RCC 7860 (cell line): ENCODE measurements at regions not wholly inside any gene's neighbourhood (a gene's known extent, or its start where the extent isn't known, plus 50 kb on each side); places are given as distances from the start of the nearest gene placed in this dataset.

Experiments
- DNase-seq: peaks from one replicate; pipeline ENCODE4 v3.0.0-alpha.2; 2015; ENCODE audit warnings: low spot score
- FAIRE-seq: peaks from 2 replicates; lab custom pipeline; 2012; peaks lifted over from hg19 to GRCh38; lab: Jason Lieb, UNC

DNA sequence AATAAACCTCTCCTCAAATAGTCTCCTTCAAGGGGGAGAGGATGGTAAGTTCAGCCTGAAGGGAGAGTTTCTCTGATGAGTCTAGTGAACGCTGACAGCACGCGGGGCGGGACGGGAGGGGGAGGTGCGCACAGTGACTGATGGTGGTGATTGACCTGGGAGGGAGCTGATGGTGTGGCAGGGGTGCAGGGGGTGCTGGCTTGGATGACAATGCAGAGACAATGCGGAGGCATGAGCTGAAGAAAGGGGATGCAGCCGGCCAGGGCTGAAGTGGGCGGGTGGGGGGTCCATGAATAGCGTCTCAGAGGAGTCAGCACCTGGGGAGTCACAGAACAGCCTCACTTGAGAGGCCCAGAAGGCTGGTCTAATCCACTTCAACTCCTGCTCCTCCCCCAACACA, 142.5 kb upstream of the PJA1 start:
- no peak for FAIRE-seq
- no peak for DNase-seq

DNA sequence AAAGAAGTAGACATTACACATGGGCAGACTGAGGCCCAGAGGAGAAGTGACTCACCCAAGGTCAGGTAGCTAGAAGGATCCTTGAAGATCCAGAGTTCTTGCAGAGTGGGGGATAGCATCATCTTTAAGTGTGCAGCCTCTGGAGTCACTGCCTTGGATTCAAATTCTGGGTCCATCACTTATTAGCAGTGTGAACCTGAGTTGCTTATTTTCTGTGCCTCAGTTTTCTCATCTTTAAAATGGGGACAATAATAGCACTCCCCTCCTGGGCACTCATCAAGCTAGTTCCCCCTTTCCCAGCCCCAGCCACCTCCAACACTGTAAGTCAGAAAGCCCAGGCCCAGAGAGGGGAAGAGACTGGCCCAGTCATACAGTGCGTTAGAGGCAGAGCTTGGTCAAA, 141.8 kb upstream of the PJA1 start:
- no peak for DNase-seq
- FAIRE-seq = no peak

DNA sequence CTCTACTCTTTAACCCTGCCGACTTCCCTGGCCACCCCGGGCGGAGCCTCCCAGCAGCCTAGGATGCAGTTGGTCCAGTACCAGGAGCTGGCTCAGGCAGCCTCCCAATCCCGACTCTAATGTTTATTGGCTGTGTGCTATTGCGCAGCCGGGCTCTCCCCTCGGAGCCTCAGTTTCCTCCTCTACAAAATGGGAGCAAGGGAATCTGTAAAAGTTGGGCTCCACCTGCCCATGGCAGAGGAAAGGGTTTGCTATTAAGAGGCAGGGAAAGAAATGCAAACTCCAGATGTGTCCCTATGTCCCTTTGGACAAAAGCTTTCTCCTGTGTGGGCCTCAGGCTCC, 140.8 kb upstream of the PJA1 start:
- DNase-seq (no peak), FAIRE-seq (no peak)

DNA sequence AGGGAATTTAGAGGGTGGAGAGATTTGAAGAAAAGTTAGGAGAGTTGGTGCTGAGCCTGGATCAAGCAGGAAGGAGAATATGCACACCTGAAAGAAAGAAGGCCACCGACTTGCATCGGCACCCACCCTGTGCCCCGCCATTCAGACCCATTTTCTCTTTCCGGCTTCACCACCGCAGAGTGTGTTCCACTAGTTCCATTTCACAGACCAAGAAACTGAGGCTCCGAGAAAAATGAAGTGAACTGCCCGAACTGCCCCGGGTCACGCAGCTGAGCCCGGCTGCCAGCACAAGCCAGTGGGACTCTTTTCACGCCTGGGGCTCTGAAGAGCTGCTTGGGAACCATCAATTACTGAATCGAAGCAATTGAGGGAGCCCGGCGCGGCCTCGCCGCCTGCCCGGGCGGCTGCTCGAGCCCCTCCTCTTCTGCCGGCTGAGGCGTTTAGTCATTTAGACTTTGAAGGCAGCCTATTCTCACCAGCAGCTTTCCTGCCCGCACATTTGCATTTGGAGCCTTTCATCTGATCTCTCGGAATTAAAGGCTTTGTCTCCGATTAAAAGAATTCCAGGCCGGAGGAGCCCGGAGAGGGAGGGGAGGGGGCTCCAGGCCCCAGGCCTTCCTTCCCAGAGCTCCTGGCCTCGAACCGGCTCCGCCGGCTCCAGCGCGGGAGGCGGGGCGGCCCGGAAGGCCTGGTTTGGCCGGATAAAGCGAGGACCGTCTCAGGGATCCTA, 140.2 kb upstream of the PJA1 start:
- no peak for FAIRE-seq

DNA sequence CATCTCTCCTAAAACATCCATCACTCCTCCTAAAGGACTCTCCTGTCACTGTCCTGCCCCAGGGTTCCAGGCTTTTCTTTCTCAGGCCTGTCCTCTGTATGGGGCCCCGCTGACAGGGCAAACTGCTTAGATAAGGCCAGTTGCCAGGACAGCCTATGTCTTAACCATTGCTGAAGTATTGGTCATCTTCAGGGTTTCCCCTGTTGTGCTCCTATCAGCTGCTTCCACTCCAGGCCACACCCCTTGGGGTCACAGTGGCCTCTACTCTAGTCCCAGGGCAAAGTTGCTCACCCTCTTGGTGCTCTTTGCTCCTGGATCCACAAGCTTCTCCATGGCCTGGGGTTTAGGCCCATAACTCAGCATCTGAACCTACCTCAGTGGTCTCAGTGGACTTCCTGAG, 138.0 kb upstream of the PJA1 start:
- DNase-seq (no peak), FAIRE-seq (no peak)

More for the DNA sequence above, 140.2 kb upstream of the PJA1 start:
- DNase-seq = no peak

DNA sequence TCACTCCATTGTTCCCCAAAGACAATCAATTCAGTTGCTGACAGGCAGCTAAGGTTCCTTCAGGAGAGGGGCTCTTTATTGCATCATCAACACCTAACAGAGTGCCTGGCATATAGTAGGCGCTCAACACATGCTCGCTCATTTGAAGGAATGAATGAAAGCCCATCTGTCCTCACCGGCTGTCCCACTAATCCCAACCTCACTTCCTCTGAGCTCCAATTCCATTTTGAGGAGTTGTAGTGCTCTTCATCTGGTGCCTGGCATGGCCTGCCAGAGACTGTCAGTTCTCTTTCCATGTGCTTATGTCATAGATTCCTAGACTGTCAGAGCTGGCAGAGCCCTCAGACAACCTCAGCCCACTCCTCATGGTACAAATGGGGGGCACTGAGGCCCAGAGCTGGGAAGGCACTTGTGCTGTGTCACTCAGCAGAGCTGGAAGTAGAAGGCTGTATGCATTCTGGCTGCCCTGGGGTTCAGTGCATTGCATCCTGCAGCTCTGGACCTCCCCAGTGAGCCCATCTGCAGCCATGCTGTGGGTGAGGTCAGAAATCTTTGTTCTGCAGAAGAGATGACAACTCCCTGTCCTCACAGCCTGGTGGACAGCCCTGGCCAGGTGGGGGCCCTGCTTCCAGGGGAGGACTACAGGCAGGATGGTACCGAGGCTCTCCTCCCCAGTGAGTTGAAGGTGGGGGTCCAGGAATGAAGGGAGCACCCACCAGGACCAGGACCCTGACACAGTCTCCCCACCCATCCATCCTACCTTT, 134.9 kb upstream of the PJA1 start:
- DNase-seq = no peak
- no peak for FAIRE-seq

DNA sequence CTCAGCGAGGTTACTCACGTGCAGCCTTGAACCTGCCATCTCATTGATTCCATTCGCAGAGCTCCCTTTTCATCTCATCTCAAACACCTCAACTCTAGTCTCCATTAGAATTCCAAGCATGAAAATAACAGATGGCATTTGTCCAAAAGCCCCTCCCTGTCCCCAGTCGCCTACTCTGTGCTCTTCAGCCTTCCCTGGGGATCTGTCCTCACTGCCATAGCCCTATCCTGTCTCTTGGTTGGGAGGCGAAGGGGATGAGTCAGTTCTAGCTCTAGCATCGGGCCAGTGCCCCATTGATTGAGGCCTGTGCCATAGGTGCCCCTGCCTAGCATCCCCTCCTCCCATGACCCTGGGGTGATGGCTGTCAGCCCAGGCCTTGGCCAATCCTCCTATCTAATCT, 134.0 kb upstream of the PJA1 start:
- no peak for FAIRE-seq
- DNase-seq = no peak

DNA sequence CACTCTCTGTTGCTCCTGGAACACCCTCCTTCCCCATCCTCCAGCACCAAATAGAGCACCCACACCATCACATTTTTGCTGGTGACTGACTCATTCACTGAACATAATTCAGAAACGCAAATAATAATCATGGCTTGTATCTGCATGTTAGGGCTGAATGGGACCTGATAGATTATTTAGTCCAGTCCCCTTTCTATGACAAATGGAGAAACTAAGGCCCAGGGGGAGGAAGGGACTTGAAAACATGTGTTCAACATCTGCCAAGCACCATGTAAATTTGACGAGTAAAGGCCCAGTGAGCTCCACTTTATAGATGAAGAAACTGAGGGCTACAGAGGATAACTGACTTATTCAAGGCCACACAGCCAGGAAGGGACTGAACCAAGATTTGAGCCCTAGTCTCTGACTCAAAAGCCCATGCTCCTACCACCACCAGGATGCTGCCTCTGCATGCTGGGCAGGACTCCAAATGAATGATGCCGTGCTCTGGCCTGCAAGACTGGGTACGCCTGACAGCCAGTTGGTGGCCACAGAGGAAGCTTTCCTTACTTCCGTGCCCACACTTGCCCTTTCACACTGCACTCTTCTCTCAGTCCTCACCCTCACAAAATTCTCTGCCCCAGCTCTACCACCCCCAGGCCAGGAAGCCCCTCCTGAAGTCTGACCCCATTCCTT, 133.3 kb upstream of the PJA1 start:
- FAIRE-seq (no peak), DNase-seq (no peak)

DNA sequence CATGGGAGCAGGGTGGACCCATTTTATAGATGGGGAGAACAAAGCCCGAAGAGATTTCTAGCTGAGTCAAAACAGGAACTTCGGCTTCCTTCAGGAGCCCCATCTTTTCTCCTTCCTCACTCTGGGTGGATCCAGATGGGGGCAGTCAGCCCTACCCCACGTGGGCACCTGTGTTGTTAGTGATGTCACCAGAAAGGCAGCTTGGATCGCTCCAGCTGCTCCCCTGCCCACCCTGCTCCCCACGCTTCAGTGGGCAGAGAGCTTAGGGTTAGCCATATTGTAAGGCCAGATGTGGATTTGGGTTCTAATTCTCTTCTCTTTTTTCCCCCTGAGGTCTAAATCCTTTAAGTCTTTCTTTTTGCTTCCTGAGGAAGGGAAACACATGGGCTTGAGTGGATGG, 132.3 kb upstream of the PJA1 start:
- FAIRE-seq = no peak

DNA sequence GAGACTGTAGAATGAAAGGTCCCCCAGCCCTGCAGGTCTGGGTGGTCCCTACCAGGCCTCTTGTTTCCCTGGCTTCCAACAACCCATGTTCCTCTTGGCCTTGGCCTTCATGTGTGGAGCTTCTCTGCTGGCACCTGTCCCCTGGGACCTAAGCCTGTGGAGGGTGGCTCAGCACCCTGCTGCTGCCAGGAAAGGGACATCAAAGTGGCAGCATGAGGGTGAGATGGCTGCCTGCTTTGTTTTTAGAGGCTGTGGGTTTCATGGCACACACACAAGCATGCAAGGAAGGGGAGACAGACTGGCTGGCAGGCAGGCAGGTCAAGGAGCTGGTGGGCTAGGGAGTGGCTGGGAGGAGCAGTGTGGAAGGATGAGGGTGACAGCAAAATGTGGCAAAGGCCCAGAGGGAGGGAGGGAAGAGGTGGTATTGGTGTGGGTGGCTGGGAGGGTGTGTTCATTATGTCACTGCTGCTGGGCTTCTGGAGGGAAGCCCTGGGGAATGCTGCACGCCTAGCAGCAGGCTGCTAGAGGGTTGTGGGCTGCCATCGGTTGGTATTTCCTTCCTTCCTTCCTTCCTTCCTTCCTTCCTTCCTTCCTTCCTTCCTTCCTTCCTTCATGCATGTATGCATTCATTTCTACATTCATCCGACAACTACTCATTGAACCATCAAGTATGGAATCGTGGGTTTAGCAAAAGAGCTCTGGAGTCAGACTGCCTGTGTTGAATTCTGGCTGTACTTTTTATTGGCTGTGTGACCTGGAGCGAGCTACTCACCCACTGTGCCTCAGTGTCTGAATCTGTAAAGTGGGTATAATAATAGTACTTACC, 128.7 kb upstream of the PJA1 start:
- DNase-seq (no peak), FAIRE-seq (no peak)

More for the DNA sequence above, 132.3 kb upstream of the PJA1 start:
- DNase-seq = no peak

DNA sequence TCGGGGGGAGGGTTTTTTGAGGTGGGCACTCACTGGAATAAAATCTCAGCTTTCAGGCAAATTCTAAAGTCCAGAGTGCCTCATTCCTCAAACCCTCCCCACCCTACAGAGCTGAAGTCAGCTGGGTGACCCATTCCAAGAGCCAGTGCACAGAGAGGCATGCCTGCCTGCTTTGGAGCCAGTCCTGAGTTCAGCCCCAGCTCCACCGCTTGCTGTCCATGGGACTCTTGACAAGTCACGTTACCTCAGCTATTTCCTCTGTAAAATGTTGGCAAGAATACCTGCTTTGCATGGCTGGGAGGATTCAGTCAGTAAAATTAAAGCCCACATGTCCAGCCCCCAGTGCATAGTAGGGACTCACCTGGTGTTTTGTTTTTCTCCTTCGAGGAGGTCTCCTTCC, 125.9 kb upstream of the PJA1 start:
- FAIRE-seq (no peak), DNase-seq (no peak)

DNA sequence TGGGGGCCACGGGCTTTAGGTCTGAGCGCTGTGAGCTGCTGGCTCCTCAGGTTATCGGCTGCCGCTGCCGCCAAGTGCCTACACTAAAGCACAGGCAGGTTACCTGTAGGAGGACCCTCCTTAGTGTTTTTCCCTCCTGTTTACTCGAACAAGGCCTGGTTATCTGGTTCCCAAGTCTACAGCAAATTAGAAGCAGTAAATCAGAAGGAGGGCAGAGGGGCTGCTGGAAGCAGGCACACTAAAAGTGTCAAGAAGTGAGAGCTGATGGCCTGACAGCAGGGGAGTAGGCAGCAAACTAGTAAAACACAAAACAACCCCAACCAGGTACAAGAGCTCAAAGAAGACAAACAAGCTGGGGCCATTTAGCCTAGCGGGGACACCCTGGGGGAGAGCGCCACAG, 125.0 kb upstream of the PJA1 start:
- DNase-seq (no peak), FAIRE-seq (no peak)

DNA sequence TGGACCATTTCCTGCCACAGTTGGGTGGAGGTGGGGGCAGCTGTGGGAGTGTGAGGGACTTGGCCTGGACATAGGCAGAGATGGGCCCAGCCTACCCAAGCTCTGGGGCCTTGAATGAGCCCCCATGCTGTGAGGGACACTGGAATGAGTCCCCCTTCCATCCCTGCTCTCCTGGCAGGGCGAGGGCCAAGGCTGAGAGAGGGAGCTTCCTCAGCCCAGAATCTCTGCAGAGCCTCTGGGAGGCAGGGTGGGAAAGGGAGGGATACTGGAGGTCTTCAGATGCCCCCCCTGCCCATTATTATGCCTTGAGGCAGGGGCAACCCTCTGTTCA, 124.5 kb upstream of the PJA1 start:
- FAIRE-seq (no peak), DNase-seq (no peak)

DNA sequence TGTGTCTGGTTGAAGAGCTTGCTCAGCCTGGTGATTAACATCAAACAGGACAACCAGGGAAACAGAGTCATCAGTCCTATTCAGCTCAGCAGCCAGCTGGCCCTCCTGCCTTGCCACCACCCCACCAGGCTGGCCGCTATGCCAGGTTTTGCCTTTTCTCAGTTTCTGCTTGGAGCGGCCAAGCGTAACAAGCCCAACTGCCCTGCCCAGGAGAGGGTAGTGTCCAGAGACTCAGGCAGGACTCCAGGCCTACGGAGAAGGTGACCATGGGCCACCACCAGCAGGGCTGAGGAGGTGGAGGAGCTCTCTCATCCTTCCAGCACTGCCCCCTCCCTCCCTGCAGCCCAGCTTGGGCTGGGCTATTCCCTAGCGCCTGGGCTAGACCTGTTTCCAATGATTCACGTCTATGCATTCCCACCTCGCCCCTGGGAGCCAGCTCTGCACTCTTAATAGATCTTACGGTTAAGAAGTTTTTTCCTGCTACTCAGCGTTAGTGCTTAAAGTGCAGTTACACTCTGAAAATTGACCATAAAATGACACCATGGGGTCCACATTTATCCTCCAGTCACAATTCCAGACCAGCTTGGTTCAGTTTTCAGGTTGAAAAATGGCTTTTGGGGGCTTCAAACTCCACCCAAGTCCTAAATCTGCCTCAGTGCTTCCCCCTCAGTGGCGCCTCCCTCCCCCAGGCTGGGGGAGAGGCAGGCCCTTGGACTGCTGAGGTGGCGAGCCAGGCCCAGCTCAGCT, 124.0 kb upstream of the PJA1 start:
- FAIRE-seq (no peak), DNase-seq (no peak)

DNA sequence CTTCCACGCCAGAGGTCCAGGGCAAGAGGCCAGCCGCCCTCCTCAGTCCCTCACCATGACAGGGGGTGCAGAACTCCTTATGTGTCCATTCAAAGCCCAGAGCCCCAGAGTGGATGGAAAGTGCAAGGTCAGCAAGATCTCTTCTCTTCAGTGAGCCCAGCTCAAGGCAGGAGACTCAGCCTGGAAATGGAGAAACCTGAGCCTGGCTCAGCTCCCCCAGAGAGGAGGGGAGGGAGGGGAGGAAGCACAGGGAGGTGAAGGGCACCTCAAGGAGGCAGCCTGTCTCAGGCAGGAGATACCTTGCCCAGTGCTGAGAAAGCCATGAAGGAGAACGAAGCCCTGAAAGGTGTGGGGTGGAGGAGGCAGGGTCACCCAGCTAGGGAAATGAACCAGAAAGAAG, 121.8 kb upstream of the PJA1 start:
- no peak for DNase-seq

DNA sequence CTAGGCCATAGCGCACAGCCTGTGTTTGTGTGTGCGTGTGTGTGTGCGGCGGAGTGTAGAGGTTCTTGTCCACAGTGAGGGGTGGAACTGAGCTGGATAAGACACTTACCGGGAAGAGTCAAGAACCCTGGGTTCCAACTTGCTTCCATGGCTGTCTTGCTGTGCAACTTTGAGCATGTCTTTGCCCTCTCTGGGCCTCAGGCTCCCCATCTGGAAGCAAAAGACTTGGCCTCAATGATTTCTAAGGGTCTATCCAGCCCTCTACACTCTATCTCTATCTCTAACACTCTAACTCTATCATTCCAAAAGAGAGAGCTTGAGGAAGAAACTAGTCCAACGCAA, 121.3 kb upstream of the PJA1 start:
- DNase-seq (no peak), FAIRE-seq (no peak)

More for the DNA sequence above, 121.8 kb upstream of the PJA1 start:
- no peak for FAIRE-seq

DNA sequence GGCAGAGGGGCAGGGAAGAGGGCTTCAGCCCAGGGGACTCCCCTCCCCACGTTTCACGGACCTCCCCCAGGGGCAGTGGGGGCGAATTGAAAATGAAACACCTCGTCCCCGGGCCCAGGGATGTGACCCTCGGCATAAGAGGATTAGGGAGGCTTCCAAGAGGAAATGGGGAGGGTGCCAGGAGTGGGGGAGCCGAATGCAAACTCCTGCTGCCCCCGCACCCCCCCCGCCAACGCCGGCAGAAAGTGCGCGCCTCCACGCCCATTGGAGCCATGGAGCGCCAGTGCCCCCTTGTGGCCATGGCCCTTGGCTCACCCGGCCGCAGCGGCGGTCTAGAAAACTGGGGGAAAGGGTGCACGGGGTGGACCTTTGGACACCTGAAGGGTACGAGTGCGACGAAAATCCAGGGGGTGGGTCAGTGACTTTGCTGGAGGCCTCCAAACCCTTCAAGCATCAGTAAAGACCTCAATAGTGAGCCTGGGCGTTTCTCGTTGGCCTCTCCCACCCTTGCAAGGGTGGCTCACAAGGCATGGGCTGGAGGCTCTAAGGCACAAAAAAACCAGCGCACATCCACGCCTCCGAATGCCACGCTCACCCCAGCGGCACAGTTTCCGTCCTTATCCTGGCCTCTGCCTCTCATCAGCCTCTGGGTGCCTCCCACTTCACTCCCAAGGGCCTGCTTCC, 120.8 kb upstream of the PJA1 start:
- FAIRE-seq = no peak
- DNase-seq = no peak

DNA sequence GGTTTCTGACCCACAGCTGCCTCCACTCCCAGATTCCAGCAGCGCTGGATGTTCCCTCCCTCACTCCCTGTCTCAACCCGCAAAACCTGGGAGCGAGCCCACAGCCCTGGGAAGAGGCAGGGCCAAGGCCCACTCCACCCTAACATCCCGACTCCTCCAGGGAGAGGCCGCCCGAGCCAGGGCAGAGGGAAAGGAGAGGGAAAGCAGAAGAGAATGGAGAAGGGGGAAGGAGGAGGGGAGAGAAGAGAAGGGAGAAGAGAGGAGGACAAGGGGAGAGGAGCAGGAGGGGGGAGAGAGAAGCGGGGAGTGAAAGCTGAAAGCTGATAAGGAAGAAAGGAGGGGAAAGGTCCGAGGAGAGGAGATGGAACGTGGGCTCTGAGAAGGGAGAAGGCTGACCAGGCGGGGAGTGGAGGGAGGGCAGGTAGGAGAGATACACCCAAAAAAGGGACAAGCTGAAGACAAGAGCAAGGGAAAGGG, 120.2 kb upstream of the PJA1 start:
- no peak for FAIRE-seq
- DNase-seq = no peak

DNA sequence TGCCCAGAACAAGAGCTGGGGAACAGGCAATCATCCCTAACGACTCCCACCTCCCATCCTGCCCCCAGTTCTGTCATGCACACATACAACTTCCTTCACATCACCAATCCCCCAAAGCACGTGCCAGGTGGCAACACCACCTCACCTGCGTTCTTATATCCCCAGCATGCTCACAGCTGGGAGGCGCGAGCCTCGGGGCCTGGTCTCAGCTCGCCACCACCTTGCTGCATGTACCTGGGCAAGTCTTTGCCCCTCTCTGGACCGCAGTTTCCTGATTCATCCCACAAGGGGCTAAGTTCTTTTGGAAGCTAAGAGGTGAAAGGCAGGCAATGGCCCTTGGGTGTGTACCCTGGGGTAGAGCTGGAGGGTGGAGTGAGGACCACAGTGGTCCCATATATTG, 119.2 kb upstream of the PJA1 start:
- FAIRE-seq = no peak
- DNase-seq = no peak
